Subcutaneous abdominal adipose tissue (tissue), 5 donors: ENCODE measurements at regions not wholly inside any gene's neighbourhood (a gene's known extent, or its start where the extent isn't known, plus 50 kb on each side); places are given as distances from the start of the nearest gene placed in this dataset.

Experiments used
- H3K27ac ChIP-seq: one replicate; pipeline ENCODE4 v1.7.0; 2013; ENCODE audit warnings: low read depth, mild to moderate bottlenecking, inconsistent platforms, low read length, moderate library complexity
- H3K27me3 ChIP-seq, 5 donors: one replicate each; pipeline ENCODE4 v1.7.0; 2013; ENCODE audit warnings: low read length in 5 of 5, inconsistent platforms in 1 of 5; ENCODE audit not compliant: control insufficient read depth in 5 of 5, insufficient read depth in 4 of 5
- H3K36me3 ChIP-seq, 5 donors: one replicate each; pipeline ENCODE4 v1.7.0; 2013; ENCODE audit warnings: low read length in 5 of 5; ENCODE audit not compliant: control insufficient read depth in 5 of 5, insufficient read depth in 5 of 5
- H3K4me1 ChIP-seq, 5 donors: one replicate each; pipeline ENCODE4 v1.7.0; 2013; ENCODE audit warnings: low read length in 5 of 5, mild to moderate bottlenecking in 3 of 5, moderate library complexity in 1 of 5; ENCODE audit not compliant: control insufficient read depth in 5 of 5, insufficient read depth in 5 of 5
- H3K4me3 ChIP-seq, 5 donors: one replicate each; pipeline ENCODE4 v1.7.0; 2013; ENCODE audit warnings: low read length in 5 of 5, low read depth in 1 of 5
- H3K9ac ChIP-seq, 5 donors: one replicate each; pipeline ENCODE4 v1.7.0; 2013; ENCODE audit warnings: low read length in 5 of 5, mild to moderate bottlenecking in 4 of 5, moderate library complexity in 3 of 5
- H3K9me3 ChIP-seq, 5 donors: one replicate each; pipeline ENCODE4 v1.7.0; 2013; ENCODE audit warnings: low read length in 5 of 5; ENCODE audit not compliant: control insufficient read depth in 5 of 5
- donor health status: healthy.
- donor health status: healthy.
- donor health status: healthy.
- donor health status: healthy.
- donor health status: healthy.

DNA sequence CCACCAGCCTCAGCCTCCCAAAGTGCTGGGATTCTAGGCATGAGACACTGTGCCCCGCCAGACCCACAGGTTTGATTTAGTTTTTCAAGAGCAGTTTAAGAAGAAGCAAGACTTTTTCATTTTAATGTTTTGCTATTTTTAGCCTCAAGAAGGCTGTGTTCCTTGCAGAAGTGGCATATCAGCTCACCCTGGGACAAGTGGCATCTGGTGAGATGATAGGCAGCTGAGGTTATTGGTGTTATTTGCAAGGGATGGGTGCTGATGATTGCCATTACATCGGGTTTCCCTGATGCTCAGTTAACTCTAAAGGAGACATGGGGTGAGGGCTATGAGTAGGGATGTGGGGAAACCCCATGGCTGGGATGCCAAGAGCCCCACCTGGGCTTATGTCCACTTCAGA is 120.4 kb downstream of the MXRA5 start:
- Histone ChIP-seq H3K27me3 (peaks cover 0 to 4% (median 0%) of the 10 kb centered on the region in 5 donors), H3K9me3 (no peaks in the 10 kb centered on the region), H3K4me1 (no peaks in the 10 kb centered on the region), H3K4me3 (no peak overlapping the region), H3K9ac (no peak overlapping the region), H3K36me3 (no peaks in the 10 kb centered on the region), H3K27ac (no peak overlapping the region)

DNA sequence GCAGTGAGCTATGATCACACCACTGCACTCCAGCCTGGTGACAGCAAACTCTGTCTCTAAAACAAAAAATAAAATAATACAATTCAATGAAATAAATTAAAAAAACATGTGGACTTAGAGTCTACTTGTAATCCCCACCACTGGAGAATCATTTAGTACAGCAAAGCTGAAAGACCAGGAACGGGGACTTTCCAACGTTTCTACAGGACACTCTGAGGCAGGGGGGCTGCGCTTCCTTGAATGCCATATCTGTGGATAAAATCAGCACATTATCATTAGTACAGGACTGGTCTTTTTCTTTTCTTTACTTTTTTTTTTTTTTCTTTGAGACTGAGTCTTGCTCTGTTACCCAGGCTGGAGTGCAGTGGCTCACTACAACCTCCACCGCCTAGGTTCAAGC is 124.8 kb downstream of the MXRA5 start:
- H3K27me3 ChIP-seq: peaks cover 0 to 4% (median 0%) of the 10 kb centered on the region in 5 donors
- no peaks in the 10 kb centered on the region for H3K9me3 ChIP-seq
- H3K36me3 ChIP-seq: no peaks in the 10 kb centered on the region
- peaks cover 0 to 1% (median 0%) of the 10 kb centered on the region in 5 donors for H3K4me1 ChIP-seq
- no peak overlapping the region for H3K4me3 ChIP-seq
- no peak overlapping the region for H3K27ac ChIP-seq
- H3K9ac ChIP-seq: no peak overlapping the region

DNA sequence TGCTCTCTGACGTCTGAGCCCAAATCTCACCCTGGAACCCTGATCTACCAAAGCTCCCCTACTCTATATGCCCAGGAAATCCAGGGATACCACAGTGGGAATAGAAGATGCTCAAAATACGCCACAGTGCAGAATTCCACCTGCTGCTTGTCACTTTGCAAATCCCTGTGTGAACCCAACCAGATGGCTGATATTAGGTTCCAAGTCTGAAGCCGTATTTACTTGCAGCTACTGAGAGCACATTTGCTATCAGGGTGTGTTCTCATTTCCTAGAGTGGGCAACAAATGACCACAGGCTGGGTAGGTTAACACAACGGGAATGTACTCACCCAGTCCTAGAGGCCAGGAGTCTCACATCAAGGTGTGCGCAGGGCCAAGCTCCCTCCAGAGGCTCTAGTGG is 126.8 kb downstream of the MXRA5 start:
- Histone ChIP-seq H3K4me1 (peaks cover 0 to 6% (median 0%) of the 10 kb centered on the region in 5 donors), H3K27ac (no peak overlapping the region), H3K9me3 (no peaks in the 10 kb centered on the region), H3K9ac (no peak overlapping the region), H3K4me3 (no peak overlapping the region), H3K36me3 (no peaks in the 10 kb centered on the region), H3K27me3 (peaks cover 0 to 5% (median 0%) of the 10 kb centered on the region in 5 donors)

DNA sequence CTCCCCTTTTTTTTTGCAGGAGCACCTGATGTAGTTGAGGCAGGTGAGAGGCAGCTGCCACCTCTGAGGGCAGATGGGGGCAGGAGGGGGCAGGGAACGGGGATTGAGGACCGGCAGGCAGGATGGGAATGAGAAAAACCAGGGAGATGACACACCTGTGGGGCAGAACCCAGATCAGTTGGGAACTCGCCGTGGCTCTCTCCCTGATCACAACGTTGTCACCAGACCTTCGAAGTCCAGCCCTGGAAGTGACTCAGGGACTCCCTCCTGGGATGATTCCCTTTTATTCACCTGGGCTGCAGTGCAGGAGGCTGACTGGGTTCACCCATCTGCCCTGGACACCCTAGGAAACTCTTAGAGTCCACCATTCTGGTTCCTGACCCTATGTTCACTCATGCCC is 127.2 kb downstream of the MXRA5 start:
- H3K9me3 ChIP-seq: no peaks in the 10 kb centered on the region
- no peak overlapping the region for H3K27ac ChIP-seq

DNA sequence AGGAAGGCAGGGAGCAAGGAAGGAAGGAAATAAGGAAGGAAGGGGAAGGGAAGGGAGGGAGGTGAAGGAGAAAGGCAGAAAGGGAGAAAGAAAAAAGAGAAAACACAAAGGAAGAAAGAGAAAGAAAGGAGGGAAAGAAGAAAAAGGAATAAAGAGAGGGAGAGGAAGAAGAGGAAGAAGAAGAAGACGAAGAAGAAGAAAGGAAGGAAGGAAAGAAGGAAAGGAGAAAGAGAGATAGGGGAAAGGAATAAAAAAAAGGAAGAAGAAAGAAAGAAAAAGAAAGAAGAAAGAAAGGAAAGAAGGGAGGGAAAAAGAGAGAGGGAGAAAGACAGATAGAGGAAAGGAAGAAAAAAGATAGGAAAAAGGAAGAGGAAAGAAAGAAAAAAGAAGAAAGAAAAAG is 128.0 kb downstream of the MXRA5 start:
- H3K9me3 ChIP-seq: no peaks in the 10 kb centered on the region
- no peak overlapping the region for H3K27ac ChIP-seq
- no peak overlapping the region for H3K4me3 ChIP-seq
- no peaks in the 10 kb centered on the region for H3K36me3 ChIP-seq
- H3K9ac ChIP-seq: no peak overlapping the region
- peaks cover 0 to 5% (median 0%) of the 10 kb centered on the region in 5 donors for H3K27me3 ChIP-seq
- H3K4me1 ChIP-seq: peaks cover 0 to 6% (median 0%) of the 10 kb centered on the region in 5 donors

More for the DNA sequence above, 127.2 kb downstream of the MXRA5 start:
- peaks cover 0 to 5% (median 0%) of the 10 kb centered on the region in 5 donors for H3K27me3 ChIP-seq
- H3K4me1 ChIP-seq: peaks cover 0 to 6% (median 0%) of the 10 kb centered on the region in 5 donors
- no peaks in the 10 kb centered on the region for H3K36me3 ChIP-seq
- no peak overlapping the region for H3K4me3 ChIP-seq
- no peak overlapping the region for H3K9ac ChIP-seq

DNA sequence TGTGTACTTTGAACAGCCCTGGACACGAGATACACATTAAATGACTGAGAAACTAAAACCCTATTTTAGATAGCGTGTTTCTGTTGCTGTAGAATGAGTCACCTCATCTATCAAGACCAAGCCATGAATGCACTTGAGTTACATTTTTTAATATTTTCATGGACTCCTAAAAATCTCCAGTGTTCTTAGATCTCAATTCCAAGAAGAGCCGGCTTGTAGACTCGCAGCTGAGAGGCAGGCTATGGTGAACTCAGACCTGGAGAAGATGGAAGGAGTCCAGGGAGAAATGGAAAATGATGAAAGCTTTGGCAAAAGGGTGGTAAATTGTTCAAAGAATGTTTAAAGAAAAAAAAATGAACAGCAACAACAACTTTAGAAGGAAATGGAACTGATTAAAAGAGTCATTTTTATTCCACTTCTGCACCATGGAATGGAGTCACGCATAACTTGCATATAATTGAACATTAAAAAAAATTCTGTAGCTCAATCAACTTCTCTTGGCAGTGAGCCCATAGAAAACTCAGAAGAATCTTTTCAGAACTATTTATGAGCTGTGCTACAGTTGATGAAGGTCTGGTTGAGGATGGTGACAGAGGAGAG is 129.8 kb downstream of the MXRA5 start:
- Histone ChIP-seq H3K9me3 (no peaks in the 10 kb centered on the region), H3K4me1 (peaks cover 0 to 6% (median 0%) of the 10 kb centered on the region in 5 donors), H3K4me3 (no peak overlapping the region), H3K36me3 (no peaks in the 10 kb centered on the region), H3K27ac (no peak overlapping the region), H3K9ac (no peak overlapping the region), H3K27me3 (peaks cover 0 to 5% (median 0%) of the 10 kb centered on the region in 5 donors)

DNA sequence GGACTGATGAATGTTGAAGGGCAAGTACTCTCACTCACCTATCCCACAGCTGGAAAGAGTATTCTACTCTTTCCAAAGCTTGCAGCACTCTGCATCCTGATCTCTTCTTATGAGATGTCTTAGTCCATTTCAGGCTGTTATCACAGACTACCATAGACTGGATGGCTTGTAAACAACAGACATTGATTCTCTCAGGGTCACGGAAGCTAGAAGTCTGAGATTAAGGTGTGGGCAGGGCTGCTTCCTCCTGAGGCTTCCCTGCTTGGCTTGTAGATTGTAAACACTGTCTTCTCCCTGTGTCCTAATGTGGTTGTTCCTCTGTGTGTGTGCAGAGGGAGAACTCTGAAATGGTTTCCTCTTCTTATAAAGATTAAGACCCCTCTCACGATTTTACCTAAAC is 131.2 kb downstream of the MXRA5 start:
- H3K4me1 ChIP-seq: peaks cover 0 to 6% (median 0%) of the 10 kb centered on the region in 5 donors
- peaks cover 0 to 5% (median 0%) of the 10 kb centered on the region in 5 donors for H3K27me3 ChIP-seq
- H3K27ac ChIP-seq: no peak overlapping the region
- no peaks in the 10 kb centered on the region for H3K9me3 ChIP-seq
- no peaks in the 10 kb centered on the region for H3K36me3 ChIP-seq
- no peak overlapping the region for H3K4me3 ChIP-seq
- no peak overlapping the region for H3K9ac ChIP-seq

DNA sequence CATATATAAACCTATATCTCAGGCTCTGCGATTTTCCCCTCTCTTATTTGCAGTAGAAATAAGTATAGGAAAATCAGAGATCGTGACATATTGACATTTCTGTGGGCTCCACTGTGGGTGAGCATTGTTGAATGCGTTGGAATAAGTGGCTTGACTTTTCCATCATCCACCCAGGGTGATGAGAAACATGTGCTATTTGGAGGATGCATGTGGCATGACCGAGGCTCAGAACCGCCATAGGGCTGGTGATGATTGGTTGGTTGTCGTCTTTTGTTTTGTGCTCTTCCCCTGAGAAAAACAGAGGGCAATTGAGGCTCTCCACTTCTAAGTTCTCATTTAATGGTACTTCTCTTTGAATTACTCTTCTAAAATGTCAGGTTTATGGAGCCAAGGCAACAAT is 140.1 kb downstream of the MXRA5 start:
- Histone ChIP-seq H3K4me3 (no peak overlapping the region), H3K27me3 (peaks cover 0 to 4% (median 0%) of the 10 kb centered on the region in 5 donors), H3K36me3 (no peaks in the 10 kb centered on the region), H3K4me1 (peaks cover 0 to 18% (median 9%) of the 10 kb centered on the region in 5 donors), H3K9ac (no peak overlapping the region), H3K9me3 (no peaks in the 10 kb centered on the region), H3K27ac (no peak overlapping the region)

DNA sequence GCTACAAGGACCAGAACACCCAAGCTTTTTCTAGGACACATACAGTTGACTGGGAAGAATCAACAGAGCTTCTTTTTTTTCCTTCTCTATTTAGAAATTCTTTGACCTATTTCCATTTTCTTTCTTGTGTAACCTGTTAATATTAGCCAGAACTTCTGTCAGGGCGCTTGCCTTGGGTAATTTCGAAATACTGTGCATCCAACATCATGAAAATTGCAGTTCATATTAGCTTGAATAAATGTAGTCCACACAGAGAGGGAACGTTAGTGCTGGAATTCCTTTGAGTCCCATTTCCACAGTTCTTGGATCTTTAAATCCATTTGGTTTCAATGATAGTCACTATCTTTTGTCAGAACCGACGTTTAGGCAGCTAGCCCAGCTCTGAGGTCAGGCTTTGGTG is 141.8 kb downstream of the MXRA5 start:
- Histone ChIP-seq H3K9ac (no peak overlapping the region), H3K36me3 (no peaks in the 10 kb centered on the region), H3K4me1 (peaks cover 0 to 18% (median 9%) of the 10 kb centered on the region in 5 donors), H3K4me3 (no peak overlapping the region), H3K27ac (no peak overlapping the region), H3K27me3 (peaks cover 0 to 4% (median 0%) of the 10 kb centered on the region in 5 donors), H3K9me3 (no peaks in the 10 kb centered on the region)

DNA sequence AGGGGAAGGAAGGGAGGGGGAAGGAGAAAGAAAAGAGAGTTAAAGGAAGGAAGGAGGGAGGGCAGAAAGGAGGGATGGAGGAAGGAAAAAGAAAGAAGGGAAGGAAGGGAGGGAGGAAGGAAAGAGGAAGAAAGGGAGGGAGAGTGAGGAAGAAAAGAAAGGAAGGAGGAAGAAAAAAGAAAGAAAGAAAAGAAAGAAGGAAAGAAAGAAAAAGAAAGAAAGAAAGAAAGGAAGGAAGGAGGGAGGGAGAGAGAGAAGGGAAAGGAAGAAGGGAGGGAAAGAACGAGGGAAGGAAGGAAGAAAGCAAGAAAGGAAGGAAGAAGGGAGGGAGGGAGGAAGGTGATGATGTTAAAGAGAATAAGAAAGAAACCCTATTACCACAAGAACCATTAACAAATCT is 150.6 kb downstream of the MXRA5 start:
- Histone ChIP-seq H3K4me3 (no peak overlapping the region), H3K36me3 (no peaks in the 10 kb centered on the region), H3K27ac (no peak overlapping the region)

More for the DNA sequence above, 150.6 kb downstream of the MXRA5 start:
- Histone ChIP-seq H3K4me1 (no peaks in the 10 kb centered on the region), H3K9me3 (peaks cover 0 to 10% (median 4%) of the 10 kb centered on the region in 5 donors), H3K27me3 (no peaks in the 10 kb centered on the region), H3K9ac (no peak overlapping the region)
